ENCODE measurements at regions not wholly inside any gene's neighbourhood (a gene's known extent, or its start where the extent isn't known, plus 50 kb on each side); places are given as distances from the start of the nearest gene placed in this dataset.

DNA sequence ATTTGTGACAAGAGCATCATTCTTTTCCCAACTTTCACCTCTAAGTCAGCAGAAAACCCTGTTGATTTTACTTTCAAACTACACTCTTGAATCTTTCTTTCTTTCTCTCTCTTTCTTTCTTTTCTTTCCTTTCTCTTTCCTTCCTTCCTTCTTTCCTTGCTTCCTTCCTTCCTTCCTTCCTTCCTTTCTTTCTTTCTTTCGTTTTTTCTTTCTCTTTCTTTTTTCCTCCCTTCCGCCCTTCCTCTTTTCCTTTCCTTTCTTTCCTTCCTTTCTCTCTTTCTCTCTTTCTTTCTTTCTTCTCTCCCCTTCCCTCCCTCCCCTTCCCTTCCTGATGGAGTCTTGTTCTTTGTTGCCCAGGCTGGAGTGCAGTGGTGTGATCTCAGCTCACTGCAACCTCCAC lies 649.5 kb downstream of the PLCL1 start:
- no peak overlapping the region for H3K9ac ChIP-seq (ENCODE audit: low read length)
- no peaks in the 10 kb centered on the region for H4K20me1 ChIP-seq (ENCODE audit: insufficient read depth, low read length)
- H3F3A ChIP-seq (ENCODE audit: insufficient read depth, low read length): no peaks in the 10 kb centered on the region
- H3K4me3 ChIP-seq (ENCODE audit: low read depth, low read length, poor library complexity, severe bottlenecking): no peak overlapping the region
- no peaks in the 10 kb centered on the region for H3K9me2 ChIP-seq (ENCODE audit: low read depth, low read length)
- no peaks in the 10 kb centered on the region for H3K27me3 ChIP-seq (ENCODE audit: insufficient read depth, low read length)
- H3K4me2 ChIP-seq (ENCODE audit: low read length): no peak overlapping the region
- H3K27ac ChIP-seq (ENCODE audit: low read depth, low read length, poor library complexity, severe bottlenecking): no peak overlapping the region
- no peak overlapping the region for H2AFZ ChIP-seq (ENCODE audit: low read length)
- no peaks in the 10 kb centered on the region for H3K9me3 ChIP-seq (ENCODE audit: low read length)
- no peaks in the 10 kb centered on the region for H3K79me2 ChIP-seq (ENCODE audit: insufficient read depth, low read length)
- TF ChIP-seq, protein P1, sequence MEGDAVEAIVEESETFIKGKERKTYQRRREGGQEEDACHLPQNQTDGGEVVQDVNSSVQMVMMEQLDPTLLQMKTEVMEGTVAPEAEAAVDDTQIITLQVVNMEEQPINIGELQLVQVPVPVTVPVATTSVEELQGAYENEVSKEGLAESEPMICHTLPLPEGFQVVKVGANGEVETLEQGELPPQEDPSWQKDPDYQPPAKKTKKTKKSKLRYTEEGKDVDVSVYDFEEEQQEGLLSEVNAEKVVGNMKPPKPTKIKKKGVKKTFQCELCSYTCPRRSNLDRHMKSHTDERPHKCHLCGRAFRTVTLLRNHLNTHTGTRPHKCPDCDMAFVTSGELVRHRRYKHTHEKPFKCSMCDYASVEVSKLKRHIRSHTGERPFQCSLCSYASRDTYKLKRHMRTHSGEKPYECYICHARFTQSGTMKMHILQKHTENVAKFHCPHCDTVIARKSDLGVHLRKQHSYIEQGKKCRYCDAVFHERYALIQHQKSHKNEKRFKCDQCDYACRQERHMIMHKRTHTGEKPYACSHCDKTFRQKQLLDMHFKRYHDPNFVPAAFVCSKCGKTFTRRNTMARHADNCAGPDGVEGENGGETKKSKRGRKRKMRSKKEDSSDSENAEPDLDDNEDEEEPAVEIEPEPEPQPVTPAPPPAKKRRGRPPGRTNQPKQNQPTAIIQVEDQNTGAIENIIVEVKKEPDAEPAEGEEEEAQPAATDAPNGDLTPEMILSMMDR (IDR thresholded peaks at IDR 0.05; ENCODE audit: low read length): no peak
- TF ChIP-seq EZH2 (IDR thresholded peaks at IDR 0.05; ENCODE audit: borderline replicate concordance, low read length): no peak
- no peaks in the 10 kb centered on the region for H3K4me1 ChIP-seq (ENCODE audit: insufficient read depth, low read length, severe bottlenecking)
- no peaks in the 10 kb centered on the region for H3K36me3 ChIP-seq (ENCODE audit: insufficient read depth, low read length)

DNA sequence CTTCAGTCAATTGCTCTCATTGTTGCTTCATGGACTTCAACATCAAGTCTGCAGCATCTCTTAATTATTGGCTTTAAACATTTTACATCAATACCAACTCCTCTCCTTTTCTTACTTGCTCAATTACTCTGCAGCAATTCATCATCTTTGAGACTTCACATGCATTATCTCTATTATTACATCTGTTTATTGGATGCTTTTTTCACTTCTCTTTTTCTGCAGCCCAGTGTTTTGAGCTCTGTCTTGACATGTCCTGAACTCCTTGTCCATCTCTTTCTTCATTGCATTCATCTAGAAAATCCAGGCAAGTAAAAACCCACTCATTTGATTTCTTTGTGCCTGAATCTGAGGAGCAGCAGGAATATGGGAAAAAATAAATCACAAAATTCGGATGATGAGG lies 647.9 kb downstream of the PLCL1 start:
- Histone ChIP-seq H3K27me3 (ENCODE audit: insufficient read depth, low read length) (no peaks in the 10 kb centered on the region), H3K9me2 (ENCODE audit: low read depth, low read length) (no peaks in the 10 kb centered on the region), H3K9ac (ENCODE audit: low read length) (no peak overlapping the region), H3K36me3 (ENCODE audit: insufficient read depth, low read length) (no peaks in the 10 kb centered on the region), H3K4me1 (ENCODE audit: insufficient read depth, low read length, severe bottlenecking) (no peaks in the 10 kb centered on the region), H3K4me3 (ENCODE audit: low read depth, low read length, poor library complexity, severe bottlenecking) (no peak overlapping the region), H3K27ac (ENCODE audit: low read depth, low read length, poor library complexity, severe bottlenecking) (no peak overlapping the region), H2AFZ (ENCODE audit: low read length) (no peak overlapping the region), H3F3A (ENCODE audit: insufficient read depth, low read length) (no peaks in the 10 kb centered on the region), H3K9me3 (ENCODE audit: low read length) (no peaks in the 10 kb centered on the region), H3K79me2 (ENCODE audit: insufficient read depth, low read length) (no peaks in the 10 kb centered on the region), H3K4me2 (ENCODE audit: low read length) (no peak overlapping the region), H4K20me1 (ENCODE audit: insufficient read depth, low read length) (no peaks in the 10 kb centered on the region)
- TF ChIP-seq EZH2 (IDR thresholded peaks at IDR 0.05; ENCODE audit: borderline replicate concordance, low read length): no peak
- TF ChIP-seq, protein P1 (IDR thresholded peaks at IDR 0.05; ENCODE audit: low read length): no peak

DNA sequence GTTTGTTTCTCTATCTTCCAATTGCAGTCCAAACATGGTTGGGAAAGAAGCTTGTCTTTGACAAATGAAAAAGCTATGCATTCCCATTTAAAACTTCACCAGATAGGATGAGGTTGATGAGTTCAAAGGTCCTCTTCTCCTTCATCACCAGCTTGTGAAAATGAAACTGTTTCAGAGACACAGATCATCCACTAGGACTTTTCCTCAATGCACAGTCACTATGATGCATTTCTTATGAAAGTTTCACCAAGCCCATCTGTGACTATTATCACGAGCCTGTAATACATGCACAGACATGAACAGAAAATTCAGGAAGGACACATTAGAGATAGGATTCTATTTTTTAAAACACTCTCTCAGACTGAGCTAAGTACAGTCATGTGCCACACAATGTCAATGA lies 644.4 kb downstream of the PLCL1 start:
- no peaks in the 10 kb centered on the region for H3K79me2 ChIP-seq (ENCODE audit: insufficient read depth, low read length)
- TF ChIP-seq, protein P1 (IDR thresholded peaks at IDR 0.05; ENCODE audit: low read length): no peak
- TF ChIP-seq EZH2 (IDR thresholded peaks at IDR 0.05; ENCODE audit: borderline replicate concordance, low read length): no peak
- H3F3A ChIP-seq (ENCODE audit: insufficient read depth, low read length): no peaks in the 10 kb centered on the region

More for the DNA sequence above, 644.4 kb downstream of the PLCL1 start:
- H3K4me1 ChIP-seq (ENCODE audit: insufficient read depth, low read length, severe bottlenecking): no peaks in the 10 kb centered on the region
- no peaks in the 10 kb centered on the region for H3K9me3 ChIP-seq (ENCODE audit: low read length)
- no peaks in the 10 kb centered on the region for H3K9me2 ChIP-seq (ENCODE audit: low read depth, low read length)
- no peak overlapping the region for H3K27ac ChIP-seq (ENCODE audit: low read depth, low read length, poor library complexity, severe bottlenecking)
- no peak overlapping the region for H3K9ac ChIP-seq (ENCODE audit: low read length)
- H4K20me1 ChIP-seq (ENCODE audit: insufficient read depth, low read length): no peaks in the 10 kb centered on the region
- no peak overlapping the region for H3K4me3 ChIP-seq (ENCODE audit: low read depth, low read length, poor library complexity, severe bottlenecking)
- H3K36me3 ChIP-seq (ENCODE audit: insufficient read depth, low read length): no peaks in the 10 kb centered on the region
- H3K27me3 ChIP-seq (ENCODE audit: insufficient read depth, low read length): no peaks in the 10 kb centered on the region
- H2AFZ ChIP-seq (ENCODE audit: low read length): no peak overlapping the region
- H3K4me2 ChIP-seq (ENCODE audit: low read length): no peak overlapping the region

Measured in OCI-LY1 (cell line).